GM12892 (cell line): ENCODE measurements at regions not wholly inside any gene's neighbourhood (a gene's known extent, or its start where the extent isn't known, plus 50 kb on each side); places are given as distances from the start of the nearest gene placed in this dataset.

Experiments
- POLR2AphosphoS5 ChIP-seq: IDR thresholded peaks from 2 replicates; pipeline ENCODE4 v1.6.1; 2011; ENCODE audit warnings: low read depth, low read length, control low read depth
- TAF1 ChIP-seq: IDR thresholded peaks from 2 replicates; pipeline ENCODE4 v1.6.1; 2011; ENCODE audit warnings: low read depth, mild to moderate bottlenecking, control low read depth, low read length, borderline replicate concordance

- TF ChIP-seq TAF1 (no peak), POLR2AphosphoS5 (no peak)
Observed at GRCh38 chr6:160837146-160837545, 135.1 kb downstream of the PLG start.
